SK-N-SH (cell line): ENCODE measurements at regions not wholly inside any gene's neighbourhood (a gene's known extent, or its start where the extent isn't known, plus 50 kb on each side); places are given as distances from the start of the nearest gene placed in this dataset.

ENCODE experiments used
- CTCF ChIA-PET: fragments of 300-600, 350-600 bp; formaldehyde crosslinking; extraction: SDS; loops from one replicate; lab custom pipeline; 2021; lab: Yijun Ruan, JAX
- POLR2A ChIA-PET: fragments of 350-600 bp; sonication (Branson Sonifier 250); formaldehyde crosslinking; extraction: SDS; loops from one replicate; lab custom pipeline; 2020; ENCODE audit warnings: antibody characterized with exemption, inconsistent platforms; lab: Yijun Ruan, JAX
- DNase-seq: peaks from one replicate; pipeline ENCODE4 v3.0.0; 2012
- H2AFZ ChIP-seq: fragments of 200-600 bp; sonication (generic); 2 replicates; pipeline ENCODE4 v1.8.1; 2016; ENCODE audit warnings: antibody characterized with exemption, mild to moderate bottlenecking, low read depth
- H3F3A ChIP-seq: fragments of 200-600 bp; sonication (generic); replicated peaks from 2 replicates; pipeline ENCODE3; 2016; ENCODE audit warnings: antibody characterized with exemption, mild to moderate bottlenecking; ENCODE audit not compliant: insufficient read depth
- H3K27ac ChIP-seq, 2 experiments: fragments of 200-500 bp in 1 of 2; fragments of 200-600 bp in 1 of 2; sonication (Bioruptor generic) in 1 of 2; sonication (generic), shearing (Covaris generic) in 1 of 2; 2 replicates each; pipeline versions ENCODE4 v1.5.1 to v1.6.1; 2014 to 2016; ENCODE audit warnings: low read depth in 2 of 2, inconsistent platforms in 1 of 2, low read length in 1 of 2, mild to moderate bottlenecking in 1 of 2, mixed read lengths in 1 of 2
- H3K27me3 ChIP-seq: fragments of 200-600 bp; sonication (generic), shearing (Covaris generic); 2 replicates; pipeline ENCODE4 v1.6.1; 2016; ENCODE audit warnings: mixed run types; ENCODE audit not compliant: insufficient read depth
- H3K36me3 ChIP-seq, 2 experiments: fragments of 200-500 bp in 1 of 2; fragments of 200-600 bp in 1 of 2; sonication (Bioruptor generic) in 1 of 2; sonication (generic) in 1 of 2; replicated peaks in 1 of 2; 2 replicates each; pipeline versions ENCODE3 to v1.5.1; 2014 to 2016; ENCODE audit warnings: low read length in 1 of 2, mild to moderate bottlenecking in 1 of 2; ENCODE audit not compliant: insufficient read depth in 2 of 2, control insufficient read depth in 1 of 2
- H3K4me1 ChIP-seq, 2 experiments: fragments of 200-500 bp in 1 of 2; fragments of 200-600 bp in 1 of 2; sonication (Bioruptor generic) in 1 of 2; sonication (generic), shearing (Covaris generic) in 1 of 2; 2 replicates each; pipeline versions ENCODE4 v1.5.1 to v1.6.1; 2014 to 2016; ENCODE audit warnings: low read depth in 1 of 2, low read length in 1 of 2, mixed run types in 1 of 2; ENCODE audit not compliant: insufficient read depth in 2 of 2, control insufficient read depth in 1 of 2
- H3K4me2 ChIP-seq: fragments of 200-600 bp; sonication (generic), shearing (Covaris generic); 2 replicates; pipeline ENCODE4 v1.6.1; 2017; ENCODE audit warnings: mixed run types
- H3K4me3 ChIP-seq, 2 experiments: fragments of 200-500 bp in 1 of 2; fragments of 200-600 bp in 1 of 2; sonication (Bioruptor generic) in 1 of 2; sonication (generic), shearing (Covaris generic) in 1 of 2; 2 replicates each; pipeline versions ENCODE4 v1.5.1 to v1.8.1; 2014 to 2016; ENCODE audit warnings: low read depth in 2 of 2, inconsistent platforms in 1 of 2, low read length in 1 of 2, mild to moderate bottlenecking in 1 of 2, mixed read lengths in 1 of 2, moderate library complexity in 1 of 2
- H3K79me2 ChIP-seq: fragments of 200-600 bp; sonication (generic); 2 replicates; pipeline ENCODE4 v1.8.1; 2017; ENCODE audit warnings: mild to moderate bottlenecking; ENCODE audit not compliant: insufficient read depth
- H3K9ac ChIP-seq: fragments of 200-600 bp; sonication (generic); 2 replicates; pipeline ENCODE4 v1.6.1; 2017; ENCODE audit warnings: mixed run types
- H3K9me2 ChIP-seq: fragments of 200-600 bp; sonication (generic); 2 replicates; pipeline ENCODE4 v1.6.1; 2017; ENCODE audit warnings: mixed run types
- H3K9me3 ChIP-seq: fragments of 200-600 bp; sonication (generic); 2 replicates; pipeline ENCODE4 v1.6.1; 2017; ENCODE audit warnings: mixed run types, mild to moderate bottlenecking, moderate library complexity
- H4K20me1 ChIP-seq: fragments of 200-600 bp; sonication (generic); 2 replicates; pipeline ENCODE4 v1.6.1; 2017; ENCODE audit warnings: mild to moderate bottlenecking, mixed run types; ENCODE audit not compliant: insufficient read depth
- EP300 ChIP-seq, 2 experiments: IDR thresholded peaks; 2 replicates each; pipeline versions ENCODE4 v1.4.0 to v1.6.1; 2012; ENCODE audit warnings: borderline replicate concordance in 1 of 2, low read depth in 1 of 2, low read length in 1 of 2
- FOSL2 ChIP-seq: IDR thresholded peaks from 2 replicates; pipeline ENCODE4 v1.4.0; 2012; ENCODE audit warnings: low read depth, mild to moderate bottlenecking, moderate library complexity, borderline replicate concordance
- FOXM1 ChIP-seq: IDR thresholded peaks from 2 replicates; pipeline ENCODE4 v1.4.0; 2012; ENCODE audit warnings: low read depth, mild to moderate bottlenecking
- GABPA ChIP-seq: IDR thresholded peaks from 2 replicates; pipeline ENCODE4 v1.4.0; 2012; ENCODE audit warnings: low read depth, mild to moderate bottlenecking
- JUND ChIP-seq: IDR thresholded peaks from 2 replicates; pipeline ENCODE4 v1.4.0; 2012
- MEF2A ChIP-seq: IDR thresholded peaks from 2 replicates; pipeline ENCODE4 v1.4.0; 2012; ENCODE audit warnings: low read depth, borderline replicate concordance
- MXI1 ChIP-seq: IDR thresholded peaks from 2 replicates; pipeline ENCODE4 v1.6.1; 2012; ENCODE audit warnings: mild to moderate bottlenecking, low read depth, low read length, improper control_type of control experiment
- NRF1 ChIP-seq: IDR thresholded peaks from 2 replicates; pipeline ENCODE4 v1.6.1; 2012; ENCODE audit warnings: low read depth, mild to moderate bottlenecking, low read length
- RCOR1 ChIP-seq: fragments of 150-350 bp; IDR thresholded peaks from 2 replicates; pipeline ENCODE4 v1.6.1; 2017; ENCODE audit warnings: antibody characterized with exemption, low read length
- SIN3A ChIP-seq: IDR thresholded peaks from 2 replicates; pipeline ENCODE4 v1.6.1; 2012; ENCODE audit warnings: low read depth, mild to moderate bottlenecking, low read length, moderate library complexity, borderline replicate concordance
- SMC3 ChIP-seq: IDR thresholded peaks from 2 replicates; pipeline ENCODE4 v1.6.1; 2012; ENCODE audit warnings: low read depth, low read length, improper control_type of control experiment
- YY1 ChIP-seq: IDR thresholded peaks from 2 replicates; pipeline ENCODE4 v1.4.0; 2012; ENCODE audit warnings: low read depth, mild to moderate bottlenecking
- WGBS: methylation state at CpG from one replicate; pipeline ENCODE4 v1.1.6; 2017; ENCODE audit warnings: low lambda C conversion rate; 5-methylcytosine and 5-hydroxymethylcytosine counted together
- TF ChIP-seq, protein P1 (sequence below): IDR thresholded peaks from 2 replicates; pipeline ENCODE4 v1.4.0; 2012; ENCODE audit warnings: low read depth, borderline replicate concordance
- TF ChIP-seq, protein P2 (sequence below): fragments of 150-350 bp; IDR thresholded peaks from 2 replicates; pipeline ENCODE4 v1.6.1; 2016; ENCODE audit warnings: mild to moderate bottlenecking, low read depth, low read length
- TF ChIP-seq, protein P3 (sequence below): IDR thresholded peaks from 2 replicates; pipeline ENCODE4; 2012

DNA sequence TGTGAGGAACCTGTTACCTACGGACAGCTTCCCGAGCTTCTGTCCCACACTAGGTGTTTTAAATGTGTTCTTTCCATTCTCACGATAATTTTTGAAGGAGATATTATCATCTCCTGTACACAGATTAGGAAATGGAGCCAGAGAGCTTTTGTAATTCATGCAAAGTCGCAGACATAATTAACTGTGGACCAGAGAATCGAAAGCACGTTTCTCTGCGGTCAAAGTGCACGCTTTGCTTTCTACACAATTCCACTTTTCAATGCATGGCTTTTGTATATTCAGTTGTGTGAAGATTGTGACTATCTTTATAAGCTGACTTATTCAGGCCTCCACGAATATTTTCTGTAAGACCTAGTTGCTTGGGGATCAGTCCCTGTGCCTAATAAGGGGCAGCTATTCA lies 81.7 kb upstream of the SLC10A2 start:
- H3K79me2 ChIP-seq, result no peaks in the 10 kb centered on the region
- ChIA-PET POLR2A (no interaction called here), CTCF (interaction anchor here (1.1 kb wide), 1 partner anchor 23 kb away, joined by 3 read pairs; no protein-coding TSS in a partner anchor)
- no peak overlapping the region for H2AFZ ChIP-seq
- H3K9me3 ChIP-seq, result no peaks in the 10 kb centered on the region
- TF ChIP-seq, protein P1, sequence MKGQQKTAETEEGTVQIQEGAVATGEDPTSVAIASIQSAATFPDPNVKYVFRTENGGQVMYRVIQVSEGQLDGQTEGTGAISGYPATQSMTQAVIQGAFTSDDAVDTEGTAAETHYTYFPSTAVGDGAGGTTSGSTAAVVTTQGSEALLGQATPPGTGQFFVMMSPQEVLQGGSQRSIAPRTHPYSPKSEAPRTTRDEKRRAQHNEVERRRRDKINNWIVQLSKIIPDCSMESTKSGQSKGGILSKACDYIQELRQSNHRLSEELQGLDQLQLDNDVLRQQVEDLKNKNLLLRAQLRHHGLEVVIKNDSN, result no peak
- TF ChIP-seq YY1, result no peak
- TF ChIP-seq RCOR1, result no peak
- TF ChIP-seq, protein P2, sequence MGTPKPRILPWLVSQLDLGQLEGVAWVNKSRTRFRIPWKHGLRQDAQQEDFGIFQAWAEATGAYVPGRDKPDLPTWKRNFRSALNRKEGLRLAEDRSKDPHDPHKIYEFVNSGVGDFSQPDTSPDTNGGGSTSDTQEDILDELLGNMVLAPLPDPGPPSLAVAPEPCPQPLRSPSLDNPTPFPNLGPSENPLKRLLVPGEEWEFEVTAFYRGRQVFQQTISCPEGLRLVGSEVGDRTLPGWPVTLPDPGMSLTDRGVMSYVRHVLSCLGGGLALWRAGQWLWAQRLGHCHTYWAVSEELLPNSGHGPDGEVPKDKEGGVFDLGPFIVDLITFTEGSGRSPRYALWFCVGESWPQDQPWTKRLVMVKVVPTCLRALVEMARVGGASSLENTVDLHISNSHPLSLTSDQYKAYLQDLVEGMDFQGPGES, result no peak
- TF ChIP-seq MXI1, result no peak
- TF ChIP-seq MEF2A, result no peak
- TF ChIP-seq FOSL2, result no peak
- no peaks in the 10 kb centered on the region for H3K36me3 ChIP-seq
- no peaks in the 10 kb centered on the region for H4K20me1 ChIP-seq
- no peak overlapping the region for H3K9ac ChIP-seq
- no peaks in the 10 kb centered on the region for H3K9me2 ChIP-seq
- H3K4me2 ChIP-seq, result no peak overlapping the region
- no peaks in the 10 kb centered on the region for H3F3A ChIP-seq
- H3K4me3 ChIP-seq, result no peak overlapping the region
- H3K27ac ChIP-seq, result no peak overlapping the region
- H3K4me1 ChIP-seq, result peaks cover 0 to 3% of the 10 kb centered on the region in 2 experiments; a peak in 2 of 4 replicates
- DNase-seq, result no peak
- no peaks in the 10 kb centered on the region for H3K27me3 ChIP-seq
- WGBS, result 42% methylated on average over 9 of the region's 9 CpGs

DNA sequence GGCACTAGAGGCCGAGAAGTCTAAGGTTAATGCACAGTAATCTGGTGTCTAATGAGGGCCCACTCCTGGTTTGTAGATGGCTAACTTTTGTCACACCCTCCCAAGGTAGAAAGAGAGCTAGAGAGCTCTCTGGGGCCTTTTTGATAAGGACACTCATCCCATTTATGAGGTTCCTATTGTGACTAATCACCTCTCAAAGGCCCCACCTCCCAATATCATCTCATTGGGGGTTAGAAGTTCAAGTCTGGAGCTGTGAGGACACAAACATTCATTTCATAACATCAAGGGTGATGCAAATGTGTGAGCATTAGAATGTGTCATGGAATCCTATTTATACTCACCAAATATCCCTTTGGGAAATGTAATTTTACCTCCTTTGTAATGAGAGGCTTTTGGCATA lies 79.2 kb upstream of the SLC10A2 start:
- Histone ChIP-seq H2AFZ (no peak overlapping the region), H3K4me3 (no peak overlapping the region), H4K20me1 (no peaks in the 10 kb centered on the region), H3K9ac (no peak overlapping the region)
- TF ChIP-seq NRF1 (no peak), JUND (no peak), GABPA (no peak), SMC3 (no peak), RCOR1 (no peak), FOXM1 (no peak), EP300 (IDR thresholded peaks at IDR 0.05; ENCODE audit: borderline replicate concordance in 1 of 2, low read depth in 1 of 2, low read length in 1 of 2) (no peak), SIN3A (no peak)
- TF ChIP-seq, protein P3, sequence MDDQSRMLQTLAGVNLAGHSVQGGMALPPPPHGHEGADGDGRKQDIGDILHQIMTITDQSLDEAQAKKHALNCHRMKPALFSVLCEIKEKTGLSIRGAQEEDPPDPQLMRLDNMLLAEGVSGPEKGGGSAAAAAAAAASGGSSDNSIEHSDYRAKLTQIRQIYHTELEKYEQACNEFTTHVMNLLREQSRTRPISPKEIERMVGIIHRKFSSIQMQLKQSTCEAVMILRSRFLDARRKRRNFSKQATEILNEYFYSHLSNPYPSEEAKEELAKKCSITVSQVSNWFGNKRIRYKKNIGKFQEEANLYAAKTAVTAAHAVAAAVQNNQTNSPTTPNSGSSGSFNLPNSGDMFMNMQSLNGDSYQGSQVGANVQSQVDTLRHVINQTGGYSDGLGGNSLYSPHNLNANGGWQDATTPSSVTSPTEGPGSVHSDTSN, result no peak
- TF ChIP-seq, protein P2, result no peak
- TF ChIP-seq, all 33 proteins: peak for 0
- no peaks in the 10 kb centered on the region for H3K79me2 ChIP-seq
- H3K4me2 ChIP-seq, result no peak overlapping the region
- WGBS, result 7% methylated on average over 1 of the region's 1 CpG
- H3K27ac ChIP-seq, result no peak overlapping the region
- peaks cover 0 to 5% of the 10 kb centered on the region in 2 experiments; a peak in 2 of 4 replicates for H3K4me1 ChIP-seq
- H3K9me3 ChIP-seq, result no peaks in the 10 kb centered on the region
- ChIA-PET CTCF (no interaction called here), POLR2A (no interaction called here)
- no peak for DNase-seq
- H3K27me3 ChIP-seq, result no peaks in the 10 kb centered on the region
- H3K9me2 ChIP-seq, result no peaks in the 10 kb centered on the region
- H3K36me3 ChIP-seq, result no peaks in the 10 kb centered on the region
- H3F3A ChIP-seq, result no peaks in the 10 kb centered on the region
